Nephron progenitor cell (in vitro differentiated cells): ENCODE measurements at regions not wholly inside any gene's neighbourhood (a gene's known extent, or its start where the extent isn't known, plus 50 kb on each side); places are given as distances from the start of the nearest gene placed in this dataset.

ENCODE experiments used
- DNase-seq: peaks from one replicate; pipeline ENCODE4 v3.0.0; 2021
- H3K27ac Mint-ChIP-seq: 2 replicates; pipeline ENCODE4 v1.8.0; 2021; ENCODE audit warnings: mild to moderate bottlenecking, moderate library complexity, mixed read lengths
- H3K27me3 Mint-ChIP-seq: 2 replicates; pipeline ENCODE4 v1.8.0; 2021; ENCODE audit warnings: mild to moderate bottlenecking, low read depth, mixed read lengths; ENCODE audit not compliant: poor library complexity
- H3K36me3 Mint-ChIP-seq: 2 replicates; pipeline ENCODE4 v1.8.0; 2021; ENCODE audit warnings: low read depth, mixed read lengths
- H3K4me1 Mint-ChIP-seq: 2 replicates; pipeline ENCODE4 v1.8.0; 2021; ENCODE audit warnings: mixed read lengths
- H3K4me3 Mint-ChIP-seq: 2 replicates; pipeline ENCODE4 v1.8.0; 2021; ENCODE audit warnings: mild to moderate bottlenecking, moderate library complexity, mixed read lengths
- H3K9me3 Mint-ChIP-seq: 2 replicates; pipeline ENCODE4 v1.8.0; 2021; ENCODE audit warnings: mild to moderate bottlenecking, moderate library complexity, mixed read lengths
- CTCF ChIP-seq: fragments of 200-600 bp; sonication (generic); IDR thresholded peaks from 2 replicates; pipeline ENCODE4 v1.5.0; 2021; ENCODE audit warnings: antibody characterized with exemption

- Mint-ChIP-seq H3K36me3 (no peaks in the 10 kb centered on the region), H3K4me1 (no peaks in the 10 kb centered on the region), H3K27ac (no peak overlapping the region), H3K27me3 (peaks cover 7% of the 10 kb centered on the region), H3K4me3 (no peak overlapping the region), H3K9me3 (no peaks in the 10 kb centered on the region)
- TF ChIP-seq CTCF = no peak
- no peak for DNase-seq
Measured at GRCh38 chr1:212529211-212529741, 79.3 kb upstream of the ATF3 start.

- no peak for DNase-seq
- Mint-ChIP-seq H3K27me3 (peaks cover 7% of the 10 kb centered on the region), H3K36me3 (no peaks in the 10 kb centered on the region), H3K4me1 (no peaks in the 10 kb centered on the region), H3K27ac (no peak overlapping the region), H3K9me3 (peaks cover 4% of the 10 kb centered on the region), H3K4me3 (no peak overlapping the region)
- no peak for TF ChIP-seq CTCF
Measured at GRCh38 chr1:212531267-212531666, 77.3 kb upstream of the ATF3 start.

- no peak for TF ChIP-seq CTCF
- Mint-ChIP-seq H3K27me3 (peaks cover 7% of the 10 kb centered on the region), H3K27ac (no peak overlapping the region), H3K9me3 (peaks cover 6% of the 10 kb centered on the region), H3K36me3 (no peaks in the 10 kb centered on the region), H3K4me3 (no peak overlapping the region), H3K4me1 (no peaks in the 10 kb centered on the region)
- DNase-seq = no peak
Measured at GRCh38 chr1:212531796-212532195, 76.8 kb upstream of the ATF3 start.

DNA sequence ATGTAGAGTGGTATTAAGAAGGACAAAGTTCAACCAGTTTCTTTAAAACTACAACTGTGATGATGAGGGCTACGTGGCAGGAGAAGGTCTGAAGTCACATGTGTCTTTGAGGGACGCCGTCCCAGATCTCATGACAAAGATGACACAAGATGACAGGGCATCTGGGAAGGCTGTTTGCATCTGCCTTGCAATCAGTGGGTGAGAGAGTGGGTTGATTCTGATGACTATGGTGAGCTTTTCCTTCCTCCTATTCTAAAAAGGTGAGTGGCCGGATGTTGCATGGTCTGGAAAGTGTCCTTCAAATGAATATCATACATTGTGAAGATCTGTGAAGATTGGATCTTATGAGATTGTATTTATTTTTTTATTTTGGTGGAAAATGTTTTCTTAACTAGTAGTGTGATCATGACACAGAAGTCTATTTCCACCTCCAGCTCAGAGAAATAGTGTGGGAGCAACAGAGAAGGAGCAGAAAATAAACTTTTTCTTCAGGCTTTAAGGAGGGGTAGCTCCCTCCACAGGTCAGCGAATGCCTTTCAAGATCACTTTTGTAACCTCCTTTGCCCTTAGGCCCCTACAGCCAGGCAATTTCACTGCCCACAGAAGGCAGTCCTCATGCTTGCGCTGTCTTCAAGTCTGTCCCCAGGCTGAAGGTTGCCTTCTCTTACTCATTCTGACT lies 76.0 kb upstream of the ATF3 start:
- no peak for DNase-seq
- no peaks in the 10 kb centered on the region for H3K36me3 Mint-ChIP-seq
- H3K4me1 Mint-ChIP-seq = no peaks in the 10 kb centered on the region
- no peak overlapping the region for H3K27ac Mint-ChIP-seq
- H3K27me3 Mint-ChIP-seq = peaks cover 7% of the 10 kb centered on the region
- TF ChIP-seq CTCF = no peak
- H3K4me3 Mint-ChIP-seq = no peak overlapping the region
- H3K9me3 Mint-ChIP-seq = peaks cover 9% of the 10 kb centered on the region

DNA sequence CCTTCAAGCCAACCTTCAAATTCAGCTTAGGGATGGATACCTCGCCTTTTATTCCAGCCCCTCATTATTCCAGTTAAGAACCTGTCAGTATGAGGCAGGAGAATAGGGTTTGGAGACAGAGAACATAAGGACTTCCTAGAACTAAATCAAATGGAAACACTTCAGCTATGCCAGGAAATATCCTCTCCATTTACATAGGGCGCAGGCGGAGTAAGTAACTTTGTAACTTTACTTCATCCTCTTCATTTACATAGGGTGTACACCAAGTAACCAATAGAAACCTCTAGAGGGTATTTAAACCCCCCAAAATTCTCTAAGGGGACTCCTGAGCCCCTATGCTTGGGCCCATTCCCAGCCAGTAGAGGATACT lies 75.4 kb upstream of the ATF3 start:
- Mint-ChIP-seq H3K27me3 (peaks cover 7% of the 10 kb centered on the region), H3K36me3 (no peaks in the 10 kb centered on the region), H3K27ac (no peak overlapping the region), H3K9me3 (peaks cover 14% of the 10 kb centered on the region), H3K4me1 (no peaks in the 10 kb centered on the region), H3K4me3 (no peak overlapping the region)
- DNase-seq = no peak
- TF ChIP-seq CTCF = no peak

DNA sequence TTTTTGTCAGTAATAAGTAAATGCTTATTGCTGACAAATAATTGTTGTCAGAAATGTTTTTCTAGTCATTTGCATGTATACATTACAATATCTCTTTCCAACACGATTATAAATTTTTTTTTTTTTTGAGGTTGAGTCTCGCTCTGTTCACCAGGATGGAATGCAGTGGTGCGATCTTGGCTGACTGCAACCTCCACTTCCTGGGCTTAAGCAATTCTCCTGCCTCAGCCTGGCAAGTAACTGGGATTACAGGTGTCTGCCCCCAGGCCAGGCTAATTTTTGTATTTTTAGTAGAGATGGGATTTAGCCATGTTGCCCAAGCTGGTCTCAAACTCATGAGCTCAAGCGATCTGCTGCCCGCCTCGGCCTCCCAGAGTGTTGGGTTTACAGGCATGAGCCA lies 72.0 kb upstream of the ATF3 start:
- H3K36me3 Mint-ChIP-seq = no peaks in the 10 kb centered on the region
- H3K27me3 Mint-ChIP-seq = peaks cover 4% of the 10 kb centered on the region
- no peak overlapping the region for H3K4me3 Mint-ChIP-seq
- H3K9me3 Mint-ChIP-seq = peaks cover 15% of the 10 kb centered on the region
- no peak for TF ChIP-seq CTCF
- H3K27ac Mint-ChIP-seq = no peak overlapping the region
- no peaks in the 10 kb centered on the region for H3K4me1 Mint-ChIP-seq
- DNase-seq = no peak
